Endothelial cell of umbilical vein (primary cell): ENCODE measurements at regions not wholly inside any gene's neighbourhood (a gene's known extent, or its start where the extent isn't known, plus 50 kb on each side); places are given as distances from the start of the nearest gene placed in this dataset.

Experiments used
- CTCF ChIP-seq, 2 donors: IDR thresholded peaks; 1 replicate in 1 of 2; 2 replicates in 1 of 2; pipeline ENCODE4 v1.5.1; 2011; ENCODE audit warnings: low read length in 2 of 2, mild to moderate bottlenecking in 2 of 2, moderate library complexity in 2 of 2, control low read depth in 1 of 2, inconsistent platforms in 1 of 2, low read depth in 1 of 2; ENCODE audit not compliant: insufficient read depth in 1 of 2; ENCODE audit errors: extremely low read depth in 1 of 2
- EZH2 ChIP-seq: IDR thresholded peaks from 2 replicates; pipeline ENCODE4 v1.6.1; 2012; ENCODE audit warnings: borderline replicate concordance, low read depth, mild to moderate bottlenecking, moderate library complexity, low read length, inconsistent platforms; ENCODE audit not compliant: severe bottlenecking
- FOS ChIP-seq: IDR thresholded peaks from 2 replicates; pipeline ENCODE4 v1.6.1; 2011; ENCODE audit warnings: mild to moderate bottlenecking, low read length, moderate library complexity, borderline replicate concordance; ENCODE audit not compliant: insufficient read depth
- JUN ChIP-seq: IDR thresholded peaks from 2 replicates; pipeline ENCODE4 v1.6.1; 2011; ENCODE audit warnings: borderline replicate concordance, low read depth; ENCODE audit not compliant: insufficient read length, insufficient read depth
- MAX ChIP-seq: IDR thresholded peaks from 2 replicates; pipeline ENCODE4 v1.6.1; 2011; ENCODE audit not compliant: insufficient read depth, insufficient read length
- MYC ChIP-seq: IDR thresholded peaks from one replicate; pipeline ENCODE4 v1.6.1; 2011; ENCODE audit warnings: mild to moderate bottlenecking, low read depth, low read length
- POLR2A ChIP-seq: IDR thresholded peaks from 2 replicates; pipeline ENCODE4 v1.6.1; 2012; ENCODE audit warnings: low read depth, mild to moderate bottlenecking, control low read depth, low read length
- POLR2AphosphoS5 ChIP-seq: IDR thresholded peaks from 2 replicates; pipeline ENCODE4 v1.6.1; 2012; ENCODE audit warnings: low read depth, mild to moderate bottlenecking, control low read depth, low read length, moderate library complexity; ENCODE audit not compliant: insufficient read depth

- TF ChIP-seq CTCF (IDR thresholded peaks at IDR 0.05; ENCODE audit: extremely low read depth in 1 of 2, insufficient read depth in 1 of 2, low read depth in 1 of 2, low read length in 2 of 2): no peak
- no peak for TF ChIP-seq EZH2
- TF ChIP-seq MYC: no peak
- TF ChIP-seq POLR2AphosphoS5: no peak
- TF ChIP-seq MAX: no peak
- TF ChIP-seq FOS: no peak
- TF ChIP-seq POLR2A: no peak
- TF ChIP-seq JUN: no peak
These were observed 195.7 kb downstream of the MIS18A start for GRCh38 chr21:32083197-32083596.
